ENCODE measurements at regions not wholly inside any gene's neighbourhood (a gene's known extent, or its start where the extent isn't known, plus 50 kb on each side); places are given as distances from the start of the nearest gene placed in this dataset.

GRCh38 chr5:9958914-9959313 lies 290.8 kb downstream of the ATPSCKMT start:
- TF ChIP-seq EZH2 (IDR thresholded peaks at IDR 0.05; ENCODE audit: borderline replicate concordance, low read length) (no peak), CTCF (conservative IDR thresholded peaks at IDR 0.05 in 1 of 2, IDR thresholded peaks at IDR 0.05 in 1 of 2; ENCODE audit: extremely low read depth in 1 of 2, insufficient read depth in 1 of 2, low read depth in 1 of 2, low read length in 2 of 2) (no peak)

All from mammary epithelial cell (primary cell).